ENCODE measurements at regions not wholly inside any gene's neighbourhood (a gene's known extent, or its start where the extent isn't known, plus 50 kb on each side); places are given as distances from the start of the nearest gene placed in this dataset.
"Not testable (repeated sequence)": the region's sequence is repeated elsewhere in the genome, so short reads cannot be mapped to it uniquely, and the experiment has no call there.

DNA sequence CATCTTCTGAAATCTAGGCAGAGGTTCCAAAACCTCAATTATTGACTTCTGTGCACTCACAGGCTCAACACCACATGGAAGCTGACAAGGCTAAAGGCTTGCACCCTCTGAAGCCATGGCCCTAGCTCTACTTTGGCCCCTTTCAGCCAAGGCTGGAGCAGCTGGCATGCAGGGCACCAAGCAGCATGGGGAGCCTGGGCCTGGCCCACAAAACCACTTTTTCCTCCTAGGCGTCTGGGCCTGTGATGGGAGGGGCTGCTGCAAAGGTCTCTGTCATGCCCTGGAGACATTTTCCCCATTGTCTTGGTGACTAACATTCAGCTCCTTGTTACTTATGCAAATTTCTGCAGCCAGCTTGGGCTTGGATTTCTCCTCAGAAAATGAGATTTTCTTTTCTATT, 123.5 kb upstream of the MEOX2 start:
- ATAC-seq; H3K9me1 ChIP-seq (ENCODE audit: control insufficient read depth, insufficient read depth, low read length); H3K4me3 ChIP-seq; BruUV-seq (replicated peaks); in situ Hi-C loops (cut with MboI); H3K9me3 ChIP-seq (replicated peaks; ENCODE audit: control insufficient read depth, insufficient read depth, low read depth, low read length); H3K27me3 ChIP-seq (ENCODE audit: control insufficient read depth in 2 of 2, insufficient read depth in 2 of 2, low read length in 2 of 2); H3K27ac ChIP-seq (ENCODE audit: extremely low read depth, low read depth, low read length); CTCF ChIA-PET (ENCODE audit: low intra/inter-chr PET ratio); H2AFZ ChIP-seq (ENCODE audit: low read depth, low read length); DNase-seq (ENCODE audit: extremely low read depth in 1 of 4, low spot score in 3 of 4); H3K9ac ChIP-seq (ENCODE audit: insufficient read depth in 1 of 2, low read depth in 2 of 2, low read length in 2 of 2); H4K20me1 ChIP-seq (replicated peaks; ENCODE audit: control insufficient read depth, insufficient read depth, low read length); POLR2A ChIA-PET; intact Hi-C loops (cut with micrococcal nuclease); H3K4me1 ChIP-seq (replicated peaks in 1 of 2; ENCODE audit: control insufficient read depth in 2 of 2, insufficient read depth in 2 of 2, low read length in 2 of 2); H3K79me2 ChIP-seq (ENCODE audit: control insufficient read depth, insufficient read depth, low read length); H3K36me3 ChIP-seq (ENCODE audit: control insufficient read depth, insufficient read depth, low read length); H3K4me2 ChIP-seq (ENCODE audit: insufficient read depth, low read length); FAIRE-seq: not testable (repeated sequence)
- WGBS (ENCODE audit: insufficient coverage, low coverage, missing lambda C conversion rate) = 8% methylated on average over 1 of the region's 1 CpG

DNA sequence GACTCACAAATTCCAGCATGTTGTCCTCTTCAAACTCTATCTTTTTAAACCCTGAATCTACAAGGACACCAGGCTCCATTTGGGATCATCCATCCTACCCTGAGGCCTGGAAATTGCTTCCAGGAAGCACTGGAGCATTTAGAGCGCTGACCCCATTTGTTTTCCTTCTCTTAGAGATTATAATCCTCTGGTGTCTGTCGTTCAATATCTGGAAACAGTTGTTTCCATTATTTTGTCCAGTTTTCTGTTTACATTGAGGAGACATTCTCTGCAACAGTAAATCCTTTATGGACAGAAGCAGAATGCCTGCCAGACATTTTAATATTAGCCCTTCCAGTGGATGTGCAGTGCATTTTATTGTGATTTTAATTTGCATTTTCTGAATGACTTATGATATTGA, 119.4 kb upstream of the MEOX2 start:
- FAIRE-seq (no peak), ATAC-seq (no peak), DNase-seq (ENCODE audit: extremely low read depth in 1 of 4, low spot score in 3 of 4) (no peak)
- H3K9me1 ChIP-seq (ENCODE audit: control insufficient read depth, insufficient read depth, low read length) = no peaks in the 10 kb centered on the region
- H3K9me3 ChIP-seq (replicated peaks; ENCODE audit: control insufficient read depth, insufficient read depth, low read depth, low read length) = 0 out of 2 replicates have a peak, but pooled peaks cover 2% of the 10 kb centered on the region
- no peak overlapping the region for H3K4me2 ChIP-seq (ENCODE audit: insufficient read depth, low read length)
- ChIA-PET POLR2A (no interaction called here), CTCF (ENCODE audit: low intra/inter-chr PET ratio) (no interaction called here)
- H3K27ac ChIP-seq (ENCODE audit: extremely low read depth, low read depth, low read length) = no peak overlapping the region
- H3K27me3 ChIP-seq (ENCODE audit: control insufficient read depth in 2 of 2, insufficient read depth in 2 of 2, low read length in 2 of 2) = no peaks in the 10 kb centered on the region
- H3K4me1 ChIP-seq (replicated peaks in 1 of 2; ENCODE audit: control insufficient read depth in 2 of 2, insufficient read depth in 2 of 2, low read length in 2 of 2) = no peaks in the 10 kb centered on the region
- H2AFZ ChIP-seq (ENCODE audit: low read depth, low read length) = no peak overlapping the region
- no peaks in the 10 kb centered on the region for H4K20me1 ChIP-seq (replicated peaks; ENCODE audit: control insufficient read depth, insufficient read depth, low read length)
- in situ Hi-C loops (cut with MboI) = no loop called here
- no peaks in the 10 kb centered on the region for H3K79me2 ChIP-seq (ENCODE audit: control insufficient read depth, insufficient read depth, low read length)
- WGBS (ENCODE audit: insufficient coverage, low coverage, missing lambda C conversion rate) = 0% methylated on average over 2 of the region's 2 CpGs
- intact Hi-C loops (cut with micrococcal nuclease) = no loop called here
- H3K9ac ChIP-seq (ENCODE audit: insufficient read depth in 1 of 2, low read depth in 2 of 2, low read length in 2 of 2) = no peak overlapping the region
- H3K36me3 ChIP-seq (ENCODE audit: control insufficient read depth, insufficient read depth, low read length) = no peaks in the 10 kb centered on the region
- no peak for TF ChIP-seq KDM1A (IDR thresholded peaks at IDR 0.05)
- no peak for TF ChIP-seq ZNF232 (CRISPR knock-in tag; IDR thresholded peaks at IDR 0.05)
- TF ChIP-seq CBX1 (IDR thresholded peaks at IDR 0.05; ENCODE audit: low read depth) = no peak
- TF ChIP-seq, protein P1, sequence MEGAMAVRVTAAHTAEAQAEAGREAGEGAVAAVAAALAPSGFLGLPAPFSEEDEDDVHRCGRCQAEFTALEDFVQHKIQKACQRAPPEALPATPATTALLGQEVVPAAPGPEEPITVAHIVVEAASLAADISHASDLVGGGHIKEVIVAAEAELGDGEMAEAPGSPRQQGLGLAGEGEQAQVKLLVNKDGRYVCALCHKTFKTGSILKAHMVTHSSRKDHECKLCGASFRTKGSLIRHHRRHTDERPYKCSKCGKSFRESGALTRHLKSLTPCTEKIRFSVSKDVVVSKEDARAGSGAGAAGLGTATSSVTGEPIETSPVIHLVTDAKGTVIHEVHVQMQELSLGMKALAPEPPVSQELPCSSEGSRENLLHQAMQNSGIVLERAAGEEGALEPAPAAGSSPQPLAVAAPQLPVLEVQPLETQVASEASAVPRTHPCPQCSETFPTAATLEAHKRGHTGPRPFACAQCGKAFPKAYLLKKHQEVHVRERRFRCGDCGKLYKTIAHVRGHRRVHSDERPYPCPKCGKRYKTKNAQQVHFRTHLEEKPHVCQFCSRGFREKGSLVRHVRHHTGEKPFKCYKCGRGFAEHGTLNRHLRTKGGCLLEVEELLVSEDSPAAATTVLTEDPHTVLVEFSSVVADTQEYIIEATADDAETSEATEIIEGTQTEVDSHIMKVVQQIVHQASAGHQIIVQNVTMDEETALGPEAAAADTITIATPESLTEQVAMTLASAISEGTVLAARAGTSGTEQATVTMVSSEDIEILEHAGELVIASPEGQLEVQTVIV (CRISPR knock-in tag; IDR thresholded peaks at IDR 0.05; ENCODE audit: borderline replicate concordance) = no peak
- TF ChIP-seq POLR2A (conservative IDR thresholded peaks at IDR 0.05) = no peak
- no peak for TF ChIP-seq ILF3 (IDR thresholded peaks at IDR 0.05; ENCODE audit: borderline replicate concordance)
- TF ChIP-seq ZSCAN32 (CRISPR knock-in tag; IDR thresholded peaks at IDR 0.05) = no peak
- TF ChIP-seq NFIX (CRISPR knock-in tag; IDR thresholded peaks at IDR 0.05; ENCODE audit: low read depth) = no peak
- TF ChIP-seq ZSCAN29 (IDR thresholded peaks at IDR 0.05) = no peak
- no peak for TF ChIP-seq SIN3A (IDR thresholded peaks at IDR 0.05; ENCODE audit: borderline replicate concordance in 2 of 2, control insufficient read depth in 1 of 2, low read depth in 2 of 2, low read length in 2 of 2)
- no peak for TF ChIP-seq FOSL1 (tag; conservative IDR thresholded peaks at IDR 0.05)
- TF ChIP-seq, protein P2, sequence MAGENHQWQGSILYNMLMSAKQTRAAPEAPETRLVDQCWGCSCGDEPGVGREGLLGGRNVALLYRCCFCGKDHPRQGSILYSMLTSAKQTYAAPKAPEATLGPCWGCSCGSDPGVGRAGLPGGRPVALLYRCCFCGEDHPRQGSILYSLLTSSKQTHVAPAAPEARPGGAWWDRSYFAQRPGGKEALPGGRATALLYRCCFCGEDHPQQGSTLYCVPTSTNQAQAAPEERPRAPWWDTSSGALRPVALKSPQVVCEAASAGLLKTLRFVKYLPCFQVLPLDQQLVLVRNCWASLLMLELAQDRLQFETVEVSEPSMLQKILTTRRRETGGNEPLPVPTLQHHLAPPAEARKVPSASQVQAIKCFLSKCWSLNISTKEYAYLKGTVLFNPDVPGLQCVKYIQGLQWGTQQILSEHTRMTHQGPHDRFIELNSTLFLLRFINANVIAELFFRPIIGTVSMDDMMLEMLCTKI (IDR thresholded peaks at IDR 0.05; ENCODE audit: partially characterized antibody) = no peak
- BruUV-seq (replicated peaks) = no TSS peak
- H3K4me3 ChIP-seq = no peak overlapping the region
